GM10266 (cell line): ENCODE measurements at regions not wholly inside any gene's neighbourhood (a gene's known extent, or its start where the extent isn't known, plus 50 kb on each side); places are given as distances from the start of the nearest gene placed in this dataset.

ENCODE experiments used
- DNase-seq: peaks from one replicate; pipeline ENCODE4 v3.0.0; 2012; ENCODE audit errors: extremely low spot score
- CTCF ChIP-seq: IDR thresholded peaks from 2 replicates; pipeline ENCODE4 v1.5.1; 2012; ENCODE audit warnings: mild to moderate bottlenecking, low read depth; ENCODE audit not compliant: control insufficient read depth, insufficient read depth; ENCODE audit errors: missing control alignments

- no peak for DNase-seq
- TF ChIP-seq CTCF = no peak
Observed at GRCh38 chr2:164420787-164421186, 200.5 kb downstream of the GRB14 start.

GRCh38 chr2:164412831-164413230, 208.5 kb downstream of the GRB14 start:
- TF ChIP-seq CTCF = no peak
- DNase-seq = no peak

- no peak for DNase-seq
- TF ChIP-seq CTCF = no peak
Observed at GRCh38 chr2:164389411-164389810, 231.9 kb downstream of the GRB14 start.

- no peak for DNase-seq
- TF ChIP-seq CTCF = no peak
Observed at GRCh38 chr2:164388511-164388910, 232.8 kb downstream of the GRB14 start.

GRCh38 chr2:164386231-164386630, 235.1 kb downstream of the GRB14 start:
- no peak for TF ChIP-seq CTCF
- DNase-seq = no peak

GRCh38 chr2:164384434-164384833, 236.8 kb downstream of the GRB14 start:
- DNase-seq = no peak
- TF ChIP-seq CTCF = no peak

- TF ChIP-seq CTCF = no peak
- DNase-seq = no peak
Observed at GRCh38 chr2:164371916-164372315, 249.4 kb downstream of the GRB14 start.

GRCh38 chr2:164369366-164369765, 251.9 kb downstream of the GRB14 start:
- DNase-seq = no peak
- TF ChIP-seq CTCF = no peak
